ENCODE measurements at regions not wholly inside any gene's neighbourhood (a gene's known extent, or its start where the extent isn't known, plus 50 kb on each side); places are given as distances from the start of the nearest gene placed in this dataset.

DNA sequence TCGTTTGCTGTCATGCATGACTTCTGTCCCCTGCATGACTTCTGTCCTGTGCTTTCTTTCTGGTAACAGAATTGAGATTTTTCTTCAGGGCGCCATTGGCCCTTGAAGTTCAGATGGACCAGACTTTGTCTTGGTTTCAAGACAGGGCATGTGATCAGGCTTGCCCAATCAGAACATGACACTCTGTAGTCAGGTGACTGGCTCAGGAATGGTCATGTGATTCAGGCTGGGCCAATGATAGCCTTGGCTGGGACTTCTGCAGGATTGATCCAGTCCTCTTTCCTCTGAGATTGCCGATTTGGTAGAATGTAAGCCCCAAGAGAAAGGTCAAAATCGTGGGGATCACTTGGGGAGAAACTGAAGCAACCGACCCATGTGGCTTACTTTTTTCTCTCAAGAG is 90.5 kb upstream of the ALX4 start:
- TF ChIP-seq, protein P1, sequence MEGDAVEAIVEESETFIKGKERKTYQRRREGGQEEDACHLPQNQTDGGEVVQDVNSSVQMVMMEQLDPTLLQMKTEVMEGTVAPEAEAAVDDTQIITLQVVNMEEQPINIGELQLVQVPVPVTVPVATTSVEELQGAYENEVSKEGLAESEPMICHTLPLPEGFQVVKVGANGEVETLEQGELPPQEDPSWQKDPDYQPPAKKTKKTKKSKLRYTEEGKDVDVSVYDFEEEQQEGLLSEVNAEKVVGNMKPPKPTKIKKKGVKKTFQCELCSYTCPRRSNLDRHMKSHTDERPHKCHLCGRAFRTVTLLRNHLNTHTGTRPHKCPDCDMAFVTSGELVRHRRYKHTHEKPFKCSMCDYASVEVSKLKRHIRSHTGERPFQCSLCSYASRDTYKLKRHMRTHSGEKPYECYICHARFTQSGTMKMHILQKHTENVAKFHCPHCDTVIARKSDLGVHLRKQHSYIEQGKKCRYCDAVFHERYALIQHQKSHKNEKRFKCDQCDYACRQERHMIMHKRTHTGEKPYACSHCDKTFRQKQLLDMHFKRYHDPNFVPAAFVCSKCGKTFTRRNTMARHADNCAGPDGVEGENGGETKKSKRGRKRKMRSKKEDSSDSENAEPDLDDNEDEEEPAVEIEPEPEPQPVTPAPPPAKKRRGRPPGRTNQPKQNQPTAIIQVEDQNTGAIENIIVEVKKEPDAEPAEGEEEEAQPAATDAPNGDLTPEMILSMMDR (IDR thresholded peaks at IDR 0.05): no peak
- TF ChIP-seq POLR2A (IDR thresholded peaks at IDR 0.05): no peak

Data from suprapubic skin (tissue), 3 donors.